ENCODE measurements at regions not wholly inside any gene's neighbourhood (a gene's known extent, or its start where the extent isn't known, plus 50 kb on each side); places are given as distances from the start of the nearest gene placed in this dataset.

DNA sequence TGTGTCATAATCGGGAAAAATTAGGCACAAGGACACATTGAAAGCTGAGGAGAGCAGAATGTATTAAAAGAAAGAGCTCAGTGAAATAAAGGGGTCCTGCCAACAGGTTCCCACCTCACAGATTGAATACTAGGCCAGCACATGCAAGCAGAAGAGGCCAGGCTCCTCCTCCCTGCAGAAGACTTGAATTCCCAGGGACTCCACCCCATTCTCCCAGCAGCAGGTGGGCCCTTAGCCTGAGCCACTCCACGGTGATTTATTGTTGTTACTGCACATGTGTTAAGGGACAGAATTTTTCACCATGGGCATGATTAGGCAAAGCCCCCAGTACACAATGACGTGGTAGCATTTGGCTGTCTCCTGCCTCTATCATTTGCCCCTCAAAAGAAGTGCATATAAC lies 1844.7 kb downstream of the NCAM2 start:
- ChIA-PET POLR2A (ENCODE audit: partially characterized antibody) (no interaction called here), CTCF (ENCODE audit: partially characterized antibody) (interaction anchor here (0.9 kb wide), 1 partner anchor 149 kb away, joined by 3 read pairs; no protein-coding TSS in a partner anchor)
- H3K14ac ChIP-seq (ENCODE audit: insufficient read length), result no peak overlapping the region
- no peaks in the 10 kb centered on the region for H4K20me1 ChIP-seq (replicated peaks in 1 of 2; ENCODE audit: control insufficient read depth in 1 of 2, insufficient read depth in 2 of 2, low read length in 2 of 2)
- WGBS, 2 experiments (ENCODE audit: extremely low coverage in 1 of 2, insufficient coverage in 1 of 2, insufficient read length in 1 of 2, insufficient replicate concordance in 2 of 2, low coverage in 1 of 2, low lambda C conversion rate in 2 of 2, missing lambda C conversion rate in 1 of 2), result 86% methylated on average over 3 of the region's 3 CpGs; no CpG with 5 or more reads in 1 of the 2 experiments
- H3K79me1 ChIP-seq (ENCODE audit: low read depth, low read length), result no peaks in the 10 kb centered on the region
- H3K4me1 ChIP-seq (replicated peaks in 1 of 4; ENCODE audit: control insufficient read depth in 3 of 4, insufficient read depth in 4 of 4, low read length in 3 of 4), result no peaks in the 10 kb centered on the region
- no peak overlapping the region for H3K27ac ChIP-seq (ENCODE audit: low read depth, low read length)
- no peak overlapping the region for H2BK12ac ChIP-seq (ENCODE audit: low read depth, low read length)
- no peaks in the 10 kb centered on the region for H3K79me2 ChIP-seq (ENCODE audit: control insufficient read depth in 1 of 2, insufficient read depth in 2 of 2, low read length in 2 of 2)
- no peak overlapping the region for H2BK15ac ChIP-seq (ENCODE audit: low read length)
- no peak overlapping the region for H3K9ac ChIP-seq (replicated peaks in 1 of 4; ENCODE audit: extremely low read depth in 1 of 4, low read depth in 3 of 4, low read length in 3 of 4)
- H3K4me3 ChIP-seq (ENCODE audit: extremely low read depth in 1 of 4, insufficient read depth in 2 of 4, low read depth in 3 of 4, low read length in 4 of 4), result no peak overlapping the region
- no peak overlapping the region for H3K4ac ChIP-seq (replicated peaks; ENCODE audit: insufficient read length, low read depth, low read length)
- H4K5ac ChIP-seq (ENCODE audit: insufficient read length, low read depth, low read length), result no peak overlapping the region
- H3K36me3 ChIP-seq (ENCODE audit: control insufficient read depth in 2 of 4, insufficient read depth in 4 of 4, low read length in 3 of 4), result no peaks in the 10 kb centered on the region
- no peak overlapping the region for H3K23ac ChIP-seq (ENCODE audit: insufficient read length)
- FAIRE-seq (no peak), DNase-seq (ENCODE audit: low read depth in 1 of 2, low spot score in 2 of 2) (no peak)
- H2BK120ac ChIP-seq (replicated peaks; ENCODE audit: low read depth, low read length), result no peak overlapping the region
- H2AK5ac ChIP-seq (ENCODE audit: low read depth, low read length), result no peak overlapping the region
- H3K27me3 ChIP-seq (replicated peaks in 1 of 4; ENCODE audit: control insufficient read depth in 3 of 4, extremely low read depth in 1 of 4, insufficient read depth in 3 of 4, low read length in 3 of 4), result no peaks in the 10 kb centered on the region
- no peak overlapping the region for H3K4me2 ChIP-seq (ENCODE audit: insufficient read depth in 1 of 2, low read depth in 2 of 2, low read length in 2 of 2)
- no peaks in the 10 kb centered on the region for H3K23me2 ChIP-seq (ENCODE audit: low read depth, low read length)
- no peak overlapping the region for H3K56ac ChIP-seq (replicated peaks; ENCODE audit: insufficient read length, low read depth, low read length)
- no peak overlapping the region for H3K18ac ChIP-seq (ENCODE audit: extremely low read depth, low read length)
- H2BK5ac ChIP-seq (ENCODE audit: low read depth, low read length), result no peak overlapping the region
- H4K8ac ChIP-seq (ENCODE audit: extremely low read depth, insufficient read depth, low read length), result no peak overlapping the region
- no peak overlapping the region for H2AFZ ChIP-seq (ENCODE audit: low read length)
- peaks cover 5 to 10% of the 10 kb centered on the region in 2 experiments; a peak in 2 of 4 replicates for H3K9me3 ChIP-seq (ENCODE audit: insufficient read depth in 2 of 2, low read depth in 1 of 2, low read length in 1 of 2)
- no peak overlapping the region for H4K91ac ChIP-seq (replicated peaks; ENCODE audit: insufficient read length, low read length)
- no peak overlapping the region for H2BK20ac ChIP-seq (ENCODE audit: low read length)
- TF ChIP-seq NANOG (IDR thresholded peaks at IDR 0.05; ENCODE audit: insufficient read depth, low read depth, low read length, poor library complexity, severe bottlenecking), result no peak
- no peak for TF ChIP-seq KDM1A (IDR thresholded peaks at IDR 0.05; ENCODE audit: borderline replicate concordance, low read length)
- TF ChIP-seq BCL11A (IDR thresholded peaks at IDR 0.05; ENCODE audit: low read depth in 2 of 2, low read length in 2 of 2), result no peak

All from H1 (cell line).